Nephron (organoid): ENCODE measurements at regions not wholly inside any gene's neighbourhood (a gene's known extent, or its start where the extent isn't known, plus 50 kb on each side); places are given as distances from the start of the nearest gene placed in this dataset.
"Not testable (repeated sequence)": the region's sequence is repeated elsewhere in the genome, so short reads cannot be mapped to it uniquely, and the experiment has no call there.

ENCODE experiments used
- H3K27ac Mint-ChIP-seq, 3 experiments: 2 replicates each; pipeline ENCODE4 v1.8.0; 2020; ENCODE audit warnings: mixed read lengths in 3 of 3, mild to moderate bottlenecking in 2 of 3, moderate library complexity in 1 of 3
- H3K27me3 Mint-ChIP-seq: 2 replicates; pipeline ENCODE4 v1.8.0; 2021; ENCODE audit warnings: low read depth, mild to moderate bottlenecking, moderate library complexity, mixed read lengths
- H3K36me3 Mint-ChIP-seq: 2 replicates; pipeline ENCODE4 v1.8.0; 2020; ENCODE audit warnings: low read depth, mixed read lengths
- H3K4me1 Mint-ChIP-seq: 2 replicates; pipeline ENCODE4 v1.8.0; 2020; ENCODE audit warnings: mixed read lengths
- H3K4me3 Mint-ChIP-seq, 3 experiments: 2 replicates each; pipeline ENCODE4 v1.8.0; 2020; ENCODE audit warnings: mild to moderate bottlenecking in 3 of 3, mixed read lengths in 3 of 3, moderate library complexity in 2 of 3
- H3K9me3 Mint-ChIP-seq: 2 replicates; pipeline ENCODE4 v1.8.0; 2020; ENCODE audit warnings: mixed read lengths
- TF ChIP-seq, protein P1 (sequence below), 3 experiments: fragments of 200-600 bp; sonication (generic); IDR thresholded peaks; one replicate each; pipeline ENCODE4 v1.5.0; 2021; ENCODE audit warnings: antibody characterized with exemption in 3 of 3; ENCODE audit not compliant: unreplicated experiment in 3 of 3

DNA sequence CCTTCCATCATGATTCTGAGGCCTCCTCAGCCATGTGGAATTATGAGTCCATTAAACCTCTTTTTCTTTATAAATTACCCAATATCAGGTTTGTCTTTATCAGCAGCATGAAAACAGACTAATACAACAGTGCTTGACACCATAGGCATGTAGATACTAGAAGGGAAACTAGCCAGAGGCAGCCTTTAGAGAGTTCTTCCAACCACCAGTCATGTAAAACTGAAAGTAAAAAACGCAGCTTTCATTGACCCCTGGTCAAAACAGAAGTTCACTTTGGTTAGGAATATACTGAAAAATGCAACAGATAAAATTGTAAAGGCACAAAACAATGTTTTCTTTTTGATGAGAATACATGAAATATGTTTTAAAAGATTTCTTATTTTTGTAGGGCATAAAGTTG is 122.8 kb upstream of the L3MBTL4 start:
- H3K4me1 Mint-ChIP-seq, result peaks cover 21% of the 10 kb centered on the region
- H3K27me3 Mint-ChIP-seq, result no peaks in the 10 kb centered on the region
- no peak overlapping the region for H3K4me3 Mint-ChIP-seq
- H3K27ac Mint-ChIP-seq, result peak overlapping the region in 2 of 3 experiments; percentile 60 to 73
- TF ChIP-seq, protein P1, sequence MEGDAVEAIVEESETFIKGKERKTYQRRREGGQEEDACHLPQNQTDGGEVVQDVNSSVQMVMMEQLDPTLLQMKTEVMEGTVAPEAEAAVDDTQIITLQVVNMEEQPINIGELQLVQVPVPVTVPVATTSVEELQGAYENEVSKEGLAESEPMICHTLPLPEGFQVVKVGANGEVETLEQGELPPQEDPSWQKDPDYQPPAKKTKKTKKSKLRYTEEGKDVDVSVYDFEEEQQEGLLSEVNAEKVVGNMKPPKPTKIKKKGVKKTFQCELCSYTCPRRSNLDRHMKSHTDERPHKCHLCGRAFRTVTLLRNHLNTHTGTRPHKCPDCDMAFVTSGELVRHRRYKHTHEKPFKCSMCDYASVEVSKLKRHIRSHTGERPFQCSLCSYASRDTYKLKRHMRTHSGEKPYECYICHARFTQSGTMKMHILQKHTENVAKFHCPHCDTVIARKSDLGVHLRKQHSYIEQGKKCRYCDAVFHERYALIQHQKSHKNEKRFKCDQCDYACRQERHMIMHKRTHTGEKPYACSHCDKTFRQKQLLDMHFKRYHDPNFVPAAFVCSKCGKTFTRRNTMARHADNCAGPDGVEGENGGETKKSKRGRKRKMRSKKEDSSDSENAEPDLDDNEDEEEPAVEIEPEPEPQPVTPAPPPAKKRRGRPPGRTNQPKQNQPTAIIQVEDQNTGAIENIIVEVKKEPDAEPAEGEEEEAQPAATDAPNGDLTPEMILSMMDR (IDR thresholded peaks at IDR 0.05; ENCODE audit: unreplicated experiment in 3 of 3), result no peak
- H3K36me3 Mint-ChIP-seq, result no peaks in the 10 kb centered on the region
- no peaks in the 10 kb centered on the region for H3K9me3 Mint-ChIP-seq

DNA sequence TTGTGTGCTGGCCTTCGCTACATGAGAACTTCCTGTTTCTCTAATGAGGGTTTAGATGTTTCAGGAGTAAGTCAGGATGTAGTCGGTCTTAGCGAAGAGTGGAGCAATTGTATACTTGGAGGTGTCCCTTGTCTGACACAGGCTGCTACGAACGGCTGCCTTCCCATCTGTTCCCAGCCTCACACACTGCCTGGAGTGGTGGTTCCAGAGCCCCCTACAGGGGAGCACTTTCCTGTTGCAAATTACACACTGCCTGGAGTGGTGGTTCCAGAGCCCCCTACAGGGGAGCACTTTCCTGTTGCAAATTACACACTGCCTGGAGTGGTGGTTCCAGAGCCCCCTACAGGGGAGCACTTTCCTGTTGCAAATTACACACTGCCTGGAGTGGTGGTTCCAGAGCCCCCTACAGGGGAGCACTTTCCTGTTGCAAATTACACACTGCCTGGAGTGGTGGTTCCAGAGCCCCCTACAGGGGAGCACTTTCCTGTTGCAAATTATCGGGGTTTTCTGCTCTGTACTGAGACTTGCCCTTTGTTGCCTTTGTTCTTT is 126.5 kb upstream of the L3MBTL4 start:
- not testable (repeated sequence) for H3K4me3 Mint-ChIP-seq, H3K27ac Mint-ChIP-seq, H3K27me3 Mint-ChIP-seq, H3K9me3 Mint-ChIP-seq, H3K36me3 Mint-ChIP-seq
- TF ChIP-seq, protein P1 (IDR thresholded peaks at IDR 0.05; ENCODE audit: unreplicated experiment in 3 of 3), result peak; percentile 30 to 41 (median 30)
- peaks cover 33% of the 10 kb centered on the region for H3K4me1 Mint-ChIP-seq

DNA sequence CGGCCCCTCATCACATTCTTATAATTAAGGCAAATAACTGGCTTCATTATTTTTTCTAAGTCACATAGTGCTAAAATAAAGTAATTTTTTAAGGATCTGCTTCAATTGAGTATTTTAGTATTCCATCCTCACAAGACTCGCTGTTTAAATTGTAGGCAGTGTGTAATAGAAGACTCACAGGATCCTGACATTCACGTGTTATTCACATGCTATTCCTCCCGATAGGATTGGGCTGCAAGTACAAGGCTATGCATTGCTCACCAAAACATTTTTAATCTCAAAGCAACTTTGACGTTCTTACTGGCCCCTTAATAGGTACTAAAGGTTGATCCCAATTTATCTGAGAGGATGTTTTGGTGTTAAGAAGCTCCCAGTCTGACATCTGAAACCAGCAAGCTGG is 127.6 kb upstream of the L3MBTL4 start:
- Mint-ChIP-seq H3K9me3 (peaks cover 7% of the 10 kb centered on the region), H3K27me3 (no peaks in the 10 kb centered on the region), H3K36me3 (no peaks in the 10 kb centered on the region)

DNA sequence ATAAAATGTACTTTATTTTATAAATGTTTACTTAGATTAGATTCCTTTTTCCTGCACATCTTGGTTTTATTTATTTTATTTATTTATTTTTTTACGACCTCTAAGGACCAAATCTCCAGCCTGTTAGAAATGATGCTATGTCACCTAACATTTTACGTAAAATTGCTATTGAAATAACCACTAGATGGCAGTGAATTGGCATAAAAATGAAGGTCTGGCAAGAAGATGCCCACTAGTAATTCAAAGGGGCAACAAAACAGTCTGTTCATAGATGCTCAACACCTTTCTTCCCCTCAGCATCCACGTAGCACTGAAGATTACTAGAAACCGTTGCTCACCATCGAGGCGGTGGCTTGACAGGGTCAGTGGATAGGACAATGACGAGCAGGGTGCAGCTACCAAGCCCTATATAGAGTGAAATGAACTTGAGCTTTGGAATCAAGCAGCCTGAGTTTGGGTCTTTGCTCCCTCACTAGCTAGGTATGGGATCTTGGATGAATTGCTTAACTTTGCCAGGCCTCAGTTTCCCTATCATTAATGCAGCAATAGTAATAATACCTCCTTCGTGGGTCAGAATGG is 128.7 kb upstream of the L3MBTL4 start:
- TF ChIP-seq, protein P1 (IDR thresholded peaks at IDR 0.05; ENCODE audit: unreplicated experiment in 3 of 3), result peak; percentile 62 to 74 (median 67)
- Mint-ChIP-seq H3K4me1 (peaks cover 33% of the 10 kb centered on the region), H3K27ac (peak overlapping the region in 2 of 3 experiments; percentile 5 to 21), H3K36me3 (no peaks in the 10 kb centered on the region), H3K27me3 (no peaks in the 10 kb centered on the region), H3K9me3 (peaks cover 13% of the 10 kb centered on the region), H3K4me3 (no peak overlapping the region)

More for the DNA sequence above, 127.6 kb upstream of the L3MBTL4 start:
- H3K27ac Mint-ChIP-seq, result peak overlapping the region; percentile 27 to 84 (median 46)
- H3K4me1 Mint-ChIP-seq, result peaks cover 35% of the 10 kb centered on the region
- TF ChIP-seq, protein P1 (IDR thresholded peaks at IDR 0.05; ENCODE audit: unreplicated experiment in 3 of 3), result no peak
- H3K4me3 Mint-ChIP-seq, result no peak overlapping the region

DNA sequence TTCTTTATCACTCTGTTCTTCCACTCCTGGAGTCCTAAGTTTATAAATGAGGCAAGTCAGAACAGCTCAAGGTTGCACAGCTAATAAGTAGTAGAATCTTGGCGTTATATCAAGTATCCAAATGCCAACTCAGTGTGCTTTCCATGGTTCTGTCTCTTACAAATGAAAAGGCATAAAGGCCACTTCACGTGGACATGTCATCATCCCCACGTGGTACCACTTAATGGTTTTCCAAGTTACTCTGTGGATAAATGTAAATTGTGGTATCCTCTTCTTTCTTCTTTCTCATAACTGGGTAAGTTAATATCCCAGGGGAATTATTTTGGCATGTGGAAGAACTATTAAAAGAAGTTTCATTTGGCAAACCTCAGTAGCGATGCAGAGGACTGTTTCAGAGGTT is 131.5 kb upstream of the L3MBTL4 start:
- Mint-ChIP-seq H3K27me3 (no peaks in the 10 kb centered on the region), H3K4me1 (peaks cover 28% of the 10 kb centered on the region), H3K27ac (no peak overlapping the region), H3K4me3 (no peak overlapping the region), H3K9me3 (peaks cover 28% of the 10 kb centered on the region), H3K36me3 (no peaks in the 10 kb centered on the region)
- TF ChIP-seq, protein P1 (IDR thresholded peaks at IDR 0.05; ENCODE audit: unreplicated experiment in 3 of 3), result no peak

DNA sequence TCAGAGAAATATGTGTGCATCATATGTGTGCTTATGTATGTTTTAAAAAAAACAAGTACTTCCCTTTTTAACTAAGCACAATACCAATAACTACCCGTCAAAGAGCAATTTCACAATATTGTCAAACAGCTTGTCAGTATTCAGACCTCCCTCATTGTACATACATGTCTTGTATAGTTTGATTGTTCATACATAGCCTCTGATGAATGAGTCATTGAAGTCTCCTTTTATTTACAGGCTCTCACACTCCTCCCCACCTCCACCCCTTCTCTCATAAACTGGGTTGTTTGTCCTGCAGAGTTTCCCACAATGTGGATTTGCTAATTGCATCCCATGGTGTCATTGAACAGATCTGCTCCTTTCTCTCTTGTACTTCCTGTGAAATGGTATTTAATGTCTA is 132.8 kb upstream of the L3MBTL4 start:
- no peaks in the 10 kb centered on the region for H3K36me3 Mint-ChIP-seq
- H3K4me3 Mint-ChIP-seq, result no peak overlapping the region
- TF ChIP-seq, protein P1 (IDR thresholded peaks at IDR 0.05; ENCODE audit: unreplicated experiment in 3 of 3), result no peak
- no peaks in the 10 kb centered on the region for H3K27me3 Mint-ChIP-seq
- peaks cover 29% of the 10 kb centered on the region for H3K9me3 Mint-ChIP-seq
- H3K27ac Mint-ChIP-seq, result no peak overlapping the region
- H3K4me1 Mint-ChIP-seq, result peaks cover 25% of the 10 kb centered on the region
